Right lobe of liver (tissue), 6 donors: ENCODE measurements at regions not wholly inside any gene's neighbourhood (a gene's known extent, or its start where the extent isn't known, plus 50 kb on each side); places are given as distances from the start of the nearest gene placed in this dataset.

Experiments used
- ATAC-seq, 4 donors: fragments of 200-7000 bp; cut with Tn5 transposase; one replicate each; pipeline ENCODE4 v1.9.1; 2020; ENCODE audit warnings: mild to moderate bottlenecking in 4 of 4, moderate library complexity in 4 of 4
- DNase-seq, 3 donors: peaks; one replicate each; pipeline ENCODE4 v3.0.0-alpha.2; 2020
- H3K27ac ChIP-seq, 3 donors: fragments of 200-600 bp; one replicate each; pipeline ENCODE4 v1.8.0; 2022
- H3K27me3 ChIP-seq, 2 donors: fragments of 200-600 bp; one replicate each; pipeline ENCODE4 v1.8.0; 2022
- H3K36me3 ChIP-seq, 4 donors: fragments of 200-600 bp; sonication (generic) in 1 of 4; one replicate each; pipeline versions ENCODE4 v1.5.1 to v1.8.0; 2017 to 2022; ENCODE audit warnings: control low read depth in 1 of 4
- H3K4me1 ChIP-seq, 4 donors: fragments of 200-600 bp; sonication (generic) in 1 of 4; one replicate each; pipeline versions ENCODE4 v1.5.1 to v1.8.0; 2017 to 2022; ENCODE audit warnings: control low read depth in 1 of 4
- H3K4me3 ChIP-seq, 3 donors: fragments of 200-600 bp; one replicate each; pipeline ENCODE4 v1.8.0; 2022
- H3K9me3 ChIP-seq, 4 donors: fragments of 200-600 bp; sonication (generic) in 1 of 4; one replicate each; pipeline versions ENCODE4 v1.5.1 to v1.8.0; 2017 to 2022; ENCODE audit warnings: control low read depth in 1 of 4
- POLR2A ChIP-seq: fragments of 450-650 bp; IDR thresholded peaks from one replicate; pipeline ENCODE4 v1.6.1; 2017; ENCODE audit warnings: antibody characterized with exemption, mild to moderate bottlenecking
- WGBS: methylation state at CpG from one replicate; pipeline ENCODE4 v1.1.6; 2018; ENCODE audit warnings: low coverage, low lambda C conversion rate; ENCODE audit not compliant: insufficient coverage; ENCODE audit errors: missing lambda C conversion rate; 5-methylcytosine and 5-hydroxymethylcytosine counted together
- intact Hi-C, 2 donors: fragments of 100-400 bp; cut with DNase I; formaldehyde crosslinking; loops; one replicate each; pipeline versions ENCODE4 v1.11.2 to v1.14.1; 2022
- TF ChIP-seq, protein P1 (sequence below), 4 donors: fragments of 200-600 bp in 3 of 4; fragments of 450-650 bp in 1 of 4; IDR thresholded peaks; one replicate each; pipeline versions ENCODE4 v1.5.1 to v1.8.0; 2016 to 2022; ENCODE audit warnings: antibody characterized with exemption in 4 of 4, mild to moderate bottlenecking in 2 of 4
- donor health status: DM: no; HTN: yes; CAD: no.
- donor health status: DM: no; HTN: no; CAD: no.
- donor health status: DM: no; HTN: no; CAD: no.
- donor health status: DM: no; HTN: yes; CAD: no.
- donor health status: DM: no; HTN: yes; CAD: no.

DNA sequence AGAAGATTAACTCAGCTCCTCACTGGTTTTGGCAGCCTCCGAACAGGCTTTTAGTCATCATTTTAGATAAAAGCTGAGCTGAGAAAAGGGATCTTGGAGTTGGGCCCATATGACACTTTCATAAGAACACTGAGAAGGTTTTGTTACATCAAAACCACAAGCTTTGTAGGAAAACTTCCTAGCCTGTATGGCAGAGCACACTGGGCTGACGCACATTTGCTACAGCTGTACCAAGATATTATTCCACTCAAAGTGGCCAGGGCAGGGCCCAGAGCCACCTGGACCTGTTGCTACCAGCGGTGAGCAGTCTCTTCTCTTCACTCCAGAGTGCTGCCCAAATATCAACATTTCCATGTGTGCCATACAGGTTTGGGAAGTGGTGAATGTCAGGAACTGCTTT lies 160.5 kb upstream of the CCDC54 start:
- WGBS, result 62% methylated on average over 3 of the region's 3 CpGs
- Histone ChIP-seq H3K36me3 (no peaks in the 10 kb centered on the region), H3K4me1 (peaks cover 0 to 4% (median 0%) of the 10 kb centered on the region in 4 donors), H3K9me3 (no peaks in the 10 kb centered on the region), H3K27ac (no peak overlapping the region), H3K27me3 (no peaks in the 10 kb centered on the region), H3K4me3 (no peak overlapping the region)
- intact Hi-C loops, result no loop called here
- no peak for DNase-seq
- no peak for TF ChIP-seq POLR2A
- TF ChIP-seq, protein P1, sequence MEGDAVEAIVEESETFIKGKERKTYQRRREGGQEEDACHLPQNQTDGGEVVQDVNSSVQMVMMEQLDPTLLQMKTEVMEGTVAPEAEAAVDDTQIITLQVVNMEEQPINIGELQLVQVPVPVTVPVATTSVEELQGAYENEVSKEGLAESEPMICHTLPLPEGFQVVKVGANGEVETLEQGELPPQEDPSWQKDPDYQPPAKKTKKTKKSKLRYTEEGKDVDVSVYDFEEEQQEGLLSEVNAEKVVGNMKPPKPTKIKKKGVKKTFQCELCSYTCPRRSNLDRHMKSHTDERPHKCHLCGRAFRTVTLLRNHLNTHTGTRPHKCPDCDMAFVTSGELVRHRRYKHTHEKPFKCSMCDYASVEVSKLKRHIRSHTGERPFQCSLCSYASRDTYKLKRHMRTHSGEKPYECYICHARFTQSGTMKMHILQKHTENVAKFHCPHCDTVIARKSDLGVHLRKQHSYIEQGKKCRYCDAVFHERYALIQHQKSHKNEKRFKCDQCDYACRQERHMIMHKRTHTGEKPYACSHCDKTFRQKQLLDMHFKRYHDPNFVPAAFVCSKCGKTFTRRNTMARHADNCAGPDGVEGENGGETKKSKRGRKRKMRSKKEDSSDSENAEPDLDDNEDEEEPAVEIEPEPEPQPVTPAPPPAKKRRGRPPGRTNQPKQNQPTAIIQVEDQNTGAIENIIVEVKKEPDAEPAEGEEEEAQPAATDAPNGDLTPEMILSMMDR (IDR thresholded peaks at IDR 0.05), result no peak
- peak in 2 of 4 donors; percentile 74 to 89 for ATAC-seq

DNA sequence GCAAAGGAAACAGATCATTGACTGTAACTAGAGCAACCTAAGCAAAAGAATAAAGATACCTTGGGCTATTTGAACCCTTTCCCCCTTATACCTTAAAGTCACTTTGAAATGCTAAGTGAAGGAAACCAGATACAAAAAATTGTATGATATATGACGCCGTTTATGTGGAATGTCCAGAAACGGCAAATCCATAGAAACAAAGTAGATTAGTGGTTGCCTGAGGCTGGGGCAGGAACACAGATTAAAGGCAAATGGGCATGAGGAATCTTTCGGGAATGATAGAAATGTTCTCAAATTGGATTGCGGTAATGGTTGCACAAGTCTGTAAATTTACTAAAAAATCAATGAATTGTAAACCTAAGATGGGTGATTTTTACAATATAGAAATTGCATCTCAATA lies 160.1 kb upstream of the CCDC54 start:
- 80% methylated on average over 5 of the region's 5 CpGs for WGBS
- no peak for TF ChIP-seq POLR2A
- TF ChIP-seq, protein P1 (IDR thresholded peaks at IDR 0.05), result no peak
- intact Hi-C loops, result no loop called here
- ATAC-seq, result no peak
- Histone ChIP-seq H3K4me3 (no peak overlapping the region), H3K9me3 (no peaks in the 10 kb centered on the region), H3K36me3 (no peaks in the 10 kb centered on the region), H3K27me3 (no peaks in the 10 kb centered on the region), H3K27ac (no peak overlapping the region), H3K4me1 (peaks cover 0 to 4% (median 0%) of the 10 kb centered on the region in 4 donors)
- no peak for DNase-seq

DNA sequence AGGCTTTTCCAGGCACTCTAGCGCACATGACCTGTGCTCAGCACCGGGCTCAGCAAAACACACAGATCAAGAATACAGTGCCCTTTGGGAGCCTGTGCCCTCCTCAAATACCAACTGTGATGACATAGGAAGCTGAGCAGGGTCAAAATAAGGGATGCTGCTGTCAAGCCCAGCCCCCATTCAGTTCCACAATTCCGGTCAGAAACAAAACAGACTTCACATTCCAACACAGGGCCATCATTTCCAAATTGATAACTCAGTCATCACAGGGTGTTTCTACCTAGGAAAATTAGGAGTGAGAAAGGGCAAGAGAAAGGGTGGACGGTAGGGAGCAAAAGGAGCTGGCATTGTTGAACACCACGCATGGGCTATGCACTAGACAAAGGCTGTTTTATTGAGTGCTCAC lies 158.4 kb upstream of the CCDC54 start:
- intact Hi-C loops, result no loop called here
- no peaks in the 10 kb centered on the region for H3K27me3 ChIP-seq
- no peak overlapping the region for H3K4me3 ChIP-seq
- H3K27ac ChIP-seq, result no peak overlapping the region
- WGBS, result 50% methylated on average over 5 of the region's 5 CpGs
- no peaks in the 10 kb centered on the region for H3K36me3 ChIP-seq
- ATAC-seq, result no peak
- H3K9me3 ChIP-seq, result no peaks in the 10 kb centered on the region
- DNase-seq, result no peak
- TF ChIP-seq, protein P1 (IDR thresholded peaks at IDR 0.05), result no peak
- TF ChIP-seq POLR2A, result no peak
- peaks cover 0 to 4% (median 0%) of the 10 kb centered on the region in 4 donors for H3K4me1 ChIP-seq

DNA sequence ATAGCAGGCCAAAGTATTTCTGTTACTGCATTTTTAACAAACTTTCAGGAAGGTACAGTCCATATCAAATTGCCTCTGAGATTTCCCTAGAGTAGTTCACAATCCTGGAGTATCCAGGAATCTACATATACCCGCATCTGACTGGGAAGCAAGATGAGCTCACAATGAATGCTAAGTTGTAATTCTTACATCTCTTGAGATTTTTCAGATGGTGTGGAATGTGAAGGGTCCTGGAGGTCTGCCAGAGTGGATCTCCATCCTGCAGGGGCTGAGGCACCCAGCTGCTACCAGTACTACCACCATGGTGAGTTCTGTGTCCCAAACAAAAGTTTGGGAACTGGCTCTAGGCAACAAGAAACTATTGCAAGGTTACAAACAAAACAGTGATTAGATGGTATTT lies 156.7 kb upstream of the CCDC54 start:
- no peaks in the 10 kb centered on the region for H3K27me3 ChIP-seq
- ATAC-seq (no peak), DNase-seq (no peak)
- 83% methylated on average over 1 of the region's 1 CpG for WGBS
- no peaks in the 10 kb centered on the region for H3K9me3 ChIP-seq
- no peak overlapping the region for H3K27ac ChIP-seq
- peaks cover 0 to 4% (median 0%) of the 10 kb centered on the region in 4 donors for H3K4me1 ChIP-seq
- no peak for TF ChIP-seq POLR2A
- TF ChIP-seq, protein P1 (IDR thresholded peaks at IDR 0.05), result no peak
- H3K36me3 ChIP-seq, result no peaks in the 10 kb centered on the region
- no peak overlapping the region for H3K4me3 ChIP-seq
- intact Hi-C loops, result no loop called here

DNA sequence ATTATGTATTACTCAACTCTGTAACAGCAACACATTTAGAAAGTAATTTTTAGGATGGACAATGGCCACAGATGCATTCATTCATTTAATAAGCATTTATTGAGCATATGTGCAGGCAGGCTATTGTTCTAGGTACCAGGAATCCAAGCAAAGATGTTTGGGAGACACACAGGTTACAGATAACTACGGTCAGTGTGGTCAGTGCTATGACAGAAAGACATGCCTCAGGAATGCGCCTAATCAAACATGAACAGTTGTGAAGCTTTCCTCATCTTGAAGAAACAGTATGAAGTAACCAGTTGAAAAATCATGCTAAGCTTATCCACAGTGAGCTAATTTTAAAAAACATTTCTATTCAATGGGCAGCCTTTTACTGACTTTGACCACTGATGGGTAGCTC lies 155.4 kb upstream of the CCDC54 start:
- Histone ChIP-seq H3K9me3 (no peaks in the 10 kb centered on the region), H3K27me3 (no peaks in the 10 kb centered on the region), H3K4me3 (no peak overlapping the region), H3K36me3 (no peaks in the 10 kb centered on the region), H3K27ac (no peak overlapping the region), H3K4me1 (peaks cover 0 to 4% (median 0%) of the 10 kb centered on the region in 4 donors)
- ATAC-seq (no peak), DNase-seq (no peak)
- intact Hi-C loops, result no loop called here
- no peak for TF ChIP-seq POLR2A
- TF ChIP-seq, protein P1 (IDR thresholded peaks at IDR 0.05), result no peak
- WGBS, result 79% methylated on average over 2 of the region's 2 CpGs
